Tibial nerve (tissue), 4 donors: ENCODE measurements at regions not wholly inside any gene's neighbourhood (a gene's known extent, or its start where the extent isn't known, plus 50 kb on each side); places are given as distances from the start of the nearest gene placed in this dataset.
A peak's percentile ranks its signal among the peaks of the same experiment; 100 is the strongest.

Experiments used
- DNase-seq, 2 donors: peaks; one replicate each; pipeline ENCODE4 v3.0.0-alpha.2; 2019; ENCODE audit warnings: low spot score in 2 of 2
- H3K27ac ChIP-seq, 4 donors: fragments of 200-600 bp; sonication (generic) in 3 of 4; one replicate each; pipeline ENCODE4 v1.5.1; 2017 to 2019; ENCODE audit warnings: mild to moderate bottlenecking in 1 of 4
- H3K27me3 ChIP-seq, 2 donors: fragments of 200-600 bp; sonication (generic) in 1 of 2; one replicate each; pipeline versions ENCODE4 v1.5.1 to v1.6.0; 2017 to 2019
- H3K36me3 ChIP-seq, 3 donors: fragments of 200-600 bp; sonication (generic); one replicate each; pipeline ENCODE4 v1.5.1; 2018 to 2019
- H3K4me1 ChIP-seq, 4 donors: fragments of 200-600 bp; sonication (generic) in 3 of 4; one replicate each; pipeline ENCODE4 v1.5.1; 2017 to 2019
- H3K4me3 ChIP-seq, 4 donors: fragments of 200-600 bp; sonication (generic) in 3 of 4; one replicate each; pipeline ENCODE4 v1.5.1; 2017 to 2019; ENCODE audit warnings: mild to moderate bottlenecking in 1 of 4, moderate library complexity in 1 of 4
- H3K9me3 ChIP-seq, 4 donors: fragments of 200-600 bp; sonication (generic) in 3 of 4; one replicate each; pipeline ENCODE4 v1.5.1; 2017 to 2019
- EP300 ChIP-seq, 2 donors: sonication (generic); formaldehyde crosslinking; IDR thresholded peaks; one replicate each; pipeline ENCODE4 v1.6.1; 2017; ENCODE audit warnings: antibody characterized with exemption in 2 of 2, mild to moderate bottlenecking in 1 of 2
- POLR2A ChIP-seq, 2 donors: fragments of 450-650 bp; IDR thresholded peaks; one replicate each; pipeline ENCODE4 v1.6.1; 2017; ENCODE audit warnings: antibody characterized with exemption in 2 of 2, mild to moderate bottlenecking in 2 of 2, moderate library complexity in 2 of 2
- WGBS, 2 donors: methylation state at CpG; one replicate each; pipeline ENCODE4 v1.1.5; 2018; 5-methylcytosine and 5-hydroxymethylcytosine counted together
- TF ChIP-seq, protein P1 (sequence below), 5 experiments: fragments of 200-600 bp in 3 of 5; fragments of 450-650 bp in 2 of 5; sonication (generic) in 3 of 5; IDR thresholded peaks; one replicate each; pipeline ENCODE4 v1.5.1; 2016 to 2019; ENCODE audit warnings: antibody characterized with exemption in 5 of 5, mild to moderate bottlenecking in 3 of 5, moderate library complexity in 2 of 5

DNA sequence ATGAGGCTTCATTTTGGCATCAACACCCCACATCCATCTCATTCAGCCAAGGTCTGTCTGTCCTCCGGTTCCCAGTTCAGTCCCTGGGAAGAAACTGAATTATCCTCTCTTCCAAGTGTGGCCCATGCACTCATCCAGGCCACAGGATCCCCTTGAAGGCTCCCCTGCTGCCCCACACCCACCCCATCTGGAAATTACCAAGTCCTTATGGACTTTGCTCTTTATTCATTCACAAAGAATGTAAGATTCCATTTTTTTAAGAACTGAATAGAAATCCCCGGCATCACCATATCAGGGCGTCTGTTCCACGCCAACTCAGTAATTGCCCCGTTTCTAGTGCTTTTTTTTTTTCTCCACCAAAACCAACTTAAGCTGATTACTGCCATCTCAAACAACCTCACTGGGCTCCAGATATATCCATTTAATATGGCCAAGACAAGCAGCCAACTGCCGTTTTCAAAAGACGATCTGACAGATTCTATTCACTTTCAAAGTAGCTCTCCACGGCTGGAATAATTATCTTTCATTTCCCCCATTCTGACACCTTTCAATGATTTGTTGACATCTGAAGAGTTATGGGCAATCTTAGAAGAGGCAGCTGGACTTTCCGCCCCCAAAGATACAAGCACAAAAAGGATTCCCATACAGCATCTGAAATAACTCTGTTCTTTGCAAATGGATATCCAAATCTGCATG, 55.9 kb downstream of the OLIG1 start:
- WGBS, 2 donors: 74 to 82% methylated on average over 9 of the region's 9 CpGs
- H3K4me3 ChIP-seq: no peak overlapping the region
- DNase-seq: no peak
- no peaks in the 10 kb centered on the region for H3K36me3 ChIP-seq
- TF ChIP-seq EP300 (IDR thresholded peaks at IDR 0.05) (no peak), POLR2A (IDR thresholded peaks at IDR 0.05) (no peak)
- TF ChIP-seq, protein P1, sequence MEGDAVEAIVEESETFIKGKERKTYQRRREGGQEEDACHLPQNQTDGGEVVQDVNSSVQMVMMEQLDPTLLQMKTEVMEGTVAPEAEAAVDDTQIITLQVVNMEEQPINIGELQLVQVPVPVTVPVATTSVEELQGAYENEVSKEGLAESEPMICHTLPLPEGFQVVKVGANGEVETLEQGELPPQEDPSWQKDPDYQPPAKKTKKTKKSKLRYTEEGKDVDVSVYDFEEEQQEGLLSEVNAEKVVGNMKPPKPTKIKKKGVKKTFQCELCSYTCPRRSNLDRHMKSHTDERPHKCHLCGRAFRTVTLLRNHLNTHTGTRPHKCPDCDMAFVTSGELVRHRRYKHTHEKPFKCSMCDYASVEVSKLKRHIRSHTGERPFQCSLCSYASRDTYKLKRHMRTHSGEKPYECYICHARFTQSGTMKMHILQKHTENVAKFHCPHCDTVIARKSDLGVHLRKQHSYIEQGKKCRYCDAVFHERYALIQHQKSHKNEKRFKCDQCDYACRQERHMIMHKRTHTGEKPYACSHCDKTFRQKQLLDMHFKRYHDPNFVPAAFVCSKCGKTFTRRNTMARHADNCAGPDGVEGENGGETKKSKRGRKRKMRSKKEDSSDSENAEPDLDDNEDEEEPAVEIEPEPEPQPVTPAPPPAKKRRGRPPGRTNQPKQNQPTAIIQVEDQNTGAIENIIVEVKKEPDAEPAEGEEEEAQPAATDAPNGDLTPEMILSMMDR (IDR thresholded peaks at IDR 0.05): no peak
- H3K4me1 ChIP-seq: peaks cover 0 to 17% (median 1%) of the 10 kb centered on the region in 4 donors
- H3K27ac ChIP-seq: no peak overlapping the region
- no peaks in the 10 kb centered on the region for H3K27me3 ChIP-seq
- H3K9me3 ChIP-seq: no peaks in the 10 kb centered on the region

GRCh38 chr21:33126569-33126968, 56.6 kb downstream of the OLIG1 start:
- H3K9me3 ChIP-seq: no peaks in the 10 kb centered on the region
- WGBS, 2 donors: 74% methylated on average over 7 of the region's 7 CpGs
- TF ChIP-seq POLR2A (IDR thresholded peaks at IDR 0.05) (no peak), EP300 (IDR thresholded peaks at IDR 0.05) (no peak)
- TF ChIP-seq, protein P1 (IDR thresholded peaks at IDR 0.05): no peak
- peaks cover 0 to 17% (median 1%) of the 10 kb centered on the region in 4 donors for H3K4me1 ChIP-seq
- no peak overlapping the region for H3K27ac ChIP-seq
- H3K36me3 ChIP-seq: no peaks in the 10 kb centered on the region
- H3K4me3 ChIP-seq: no peak overlapping the region
- peaks cover 0 to 5% of the 10 kb centered on the region in 2 donors for H3K27me3 ChIP-seq
- no peak for DNase-seq

- no peak overlapping the region for H3K27ac ChIP-seq
- H3K4me3 ChIP-seq: peak overlapping the region; percentile 14 to 45 (median 22)
- peak; percentile 52 to 84 for DNase-seq
- WGBS, 2 donors: 4% methylated on average over 18 of the region's 18 CpGs
- TF ChIP-seq, protein P1 (IDR thresholded peaks at IDR 0.05): peak; percentile 58 to 87 (median 80)
- no peak for TF ChIP-seq POLR2A (IDR thresholded peaks at IDR 0.05)
- H3K4me1 ChIP-seq: peaks cover 0 to 17% (median 1%) of the 10 kb centered on the region in 4 donors
- peaks cover 0 to 7% of the 10 kb centered on the region in 2 donors for H3K27me3 ChIP-seq
- no peaks in the 10 kb centered on the region for H3K36me3 ChIP-seq
- no peaks in the 10 kb centered on the region for H3K9me3 ChIP-seq
Measured at GRCh38 chr21:33127154-33127867, 57.4 kb downstream of the OLIG1 start.

DNA sequence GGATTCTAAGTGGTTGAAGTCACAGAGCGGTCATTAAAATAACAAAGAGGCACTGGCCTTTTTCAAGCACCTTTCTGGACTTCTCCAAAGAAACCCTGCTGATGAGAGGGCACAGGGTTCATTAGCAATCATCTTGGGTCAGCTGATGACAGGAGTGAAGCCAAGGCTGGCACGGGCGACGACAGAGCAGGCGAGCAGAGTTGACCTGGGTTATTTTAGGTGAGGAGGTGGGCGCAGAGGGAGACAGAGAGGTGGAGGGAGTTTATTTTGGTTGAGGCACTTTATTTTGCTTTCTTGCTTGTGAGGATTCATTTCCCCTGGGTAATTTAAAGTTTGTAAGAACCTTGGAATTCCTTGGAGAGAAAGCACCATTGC, 57.9 kb downstream of the OLIG1 start:
- Histone ChIP-seq H3K9me3 (no peaks in the 10 kb centered on the region), H3K27me3 (peaks cover 0 to 10% of the 10 kb centered on the region in 2 donors), H3K4me1 (peaks cover 0 to 17% (median 1%) of the 10 kb centered on the region in 4 donors), H3K36me3 (no peaks in the 10 kb centered on the region), H3K27ac (no peak overlapping the region), H3K4me3 (no peak overlapping the region)
- WGBS, 2 donors: 37 to 38% methylated on average over 6 of the region's 6 CpGs
- no peak for TF ChIP-seq EP300 (IDR thresholded peaks at IDR 0.05)
- TF ChIP-seq, protein P1 (IDR thresholded peaks at IDR 0.05): no peak
- no peak for TF ChIP-seq POLR2A (IDR thresholded peaks at IDR 0.05)
- DNase-seq: no peak

GRCh38 chr21:33128538-33128937, 58.6 kb downstream of the OLIG1 start:
- H3K9me3 ChIP-seq: no peaks in the 10 kb centered on the region
- H3K4me3 ChIP-seq: no peak overlapping the region
- peaks cover 0 to 12% of the 10 kb centered on the region in 2 donors for H3K27me3 ChIP-seq
- no peaks in the 10 kb centered on the region for H3K36me3 ChIP-seq
- TF ChIP-seq POLR2A (IDR thresholded peaks at IDR 0.05) (no peak), EP300 (IDR thresholded peaks at IDR 0.05) (no peak)
- TF ChIP-seq, protein P1 (IDR thresholded peaks at IDR 0.05): no peak
- no peak overlapping the region for H3K27ac ChIP-seq
- peaks cover 0 to 17% (median 1%) of the 10 kb centered on the region in 4 donors for H3K4me1 ChIP-seq
- DNase-seq: no peak
- WGBS, 2 donors: 47 to 66% methylated on average over 3 of the region's 3 CpGs
